HG03139 (cell line): ENCODE measurements at regions not wholly inside any gene's neighbourhood (a gene's known extent, or its start where the extent isn't known, plus 50 kb on each side); places are given as distances from the start of the nearest gene placed in this dataset.

Source experiments
- ATAC-seq: cut with Tn5 transposase; IDR thresholded peaks from one replicate; pipeline ENCODE4 v1.9.1; 2021; ENCODE audit not compliant: unreplicated experiment

GRCh38 chr2:52882974-52883373 is 884.6 kb upstream of the CHAC2 start:
- no peak for ATAC-seq

- no peak for ATAC-seq
These were observed 886.0 kb upstream of the CHAC2 start for GRCh38 chr2:52881606-52882005.

- ATAC-seq: no peak
These were observed 886.7 kb upstream of the CHAC2 start for GRCh38 chr2:52880872-52881271.

- ATAC-seq: no peak
These were observed 888.0 kb upstream of the CHAC2 start for GRCh38 chr2:52879561-52879960.

GRCh38 chr2:52877703-52878102 is 889.9 kb upstream of the CHAC2 start:
- no peak for ATAC-seq

GRCh38 chr2:52874466-52875106 is 893.0 kb upstream of the CHAC2 start:
- ATAC-seq: no peak

GRCh38 chr2:52862801-52863200 is 904.8 kb upstream of the CHAC2 start:
- no peak for ATAC-seq

GRCh38 chr2:52861596-52861995 is 906.0 kb upstream of the CHAC2 start:
- no peak for ATAC-seq

GRCh38 chr2:52859065-52859464 is 908.5 kb upstream of the CHAC2 start:
- ATAC-seq: no peak

- ATAC-seq: no peak
These were observed 909.9 kb upstream of the CHAC2 start for GRCh38 chr2:52857722-52858121.

GRCh38 chr2:52852006-52852405 is 915.6 kb upstream of the CHAC2 start:
- ATAC-seq: no peak

GRCh38 chr2:52844701-52845423 is 922.7 kb upstream of the CHAC2 start:
- ATAC-seq: no peak

GRCh38 chr2:52835909-52836308 is 931.7 kb upstream of the CHAC2 start:
- no peak for ATAC-seq

GRCh38 chr2:52831216-52831615 is 936.4 kb upstream of the CHAC2 start:
- ATAC-seq: no peak

- no peak for ATAC-seq
These were observed 939.5 kb upstream of the CHAC2 start for GRCh38 chr2:52828112-52828511.

GRCh38 chr2:52821631-52822030 is 946.0 kb upstream of the CHAC2 start:
- ATAC-seq: no peak

GRCh38 chr2:52818958-52819357 is 948.6 kb upstream of the CHAC2 start:
- no peak for ATAC-seq

GRCh38 chr2:52810460-52810859 is 957.1 kb upstream of the CHAC2 start:
- no peak for ATAC-seq

- no peak for ATAC-seq
These were observed 961.6 kb upstream of the CHAC2 start for GRCh38 chr2:52805901-52806410.

- no peak for ATAC-seq
These were observed 973.0 kb upstream of the CHAC2 start for GRCh38 chr2:52794581-52794980.

- no peak for ATAC-seq
These were observed 988.2 kb upstream of the CHAC2 start for GRCh38 chr2:52779446-52779845.

GRCh38 chr2:52776571-52776970 is 991.0 kb upstream of the CHAC2 start:
- ATAC-seq: no peak

GRCh38 chr2:52775674-52776073 is 991.9 kb upstream of the CHAC2 start:
- ATAC-seq: no peak
